Liver (tissue), 2 donors: ENCODE measurements at regions not wholly inside any gene's neighbourhood (a gene's known extent, or its start where the extent isn't known, plus 50 kb on each side); places are given as distances from the start of the nearest gene placed in this dataset.
"Not testable (repeated sequence)": the region's sequence is repeated elsewhere in the genome, so short reads cannot be mapped to it uniquely, and the experiment has no call there.

Experiments
- CTCF ChIP-seq: fragments of 150-350 bp; IDR thresholded peaks from 2 replicates; pipeline ENCODE4 v1.5.1; 2017; ENCODE audit warnings: improper control_type of control experiment, low read depth, low read length; ENCODE audit not compliant: missing input control
- ZBTB33 ChIP-seq: IDR thresholded peaks from 2 replicates; pipeline ENCODE4 v1.6.1; 2016; ENCODE audit warnings: antibody characterized with exemption
- donor health status: healthy.

GRCh38 chr13:21260561-21261290, 84.3 kb downstream of the MRPL57 start:
- not testable (repeated sequence) for TF ChIP-seq CTCF, ZBTB33
